Naive B cell (primary cell): ENCODE measurements at regions not wholly inside any gene's neighbourhood (a gene's known extent, or its start where the extent isn't known, plus 50 kb on each side); places are given as distances from the start of the nearest gene placed in this dataset.

Experiments
- ATAC-seq, 2 donors: fragments of 150-1000 bp; cut with Tn5 transposase; 2 replicates each; pipeline ENCODE4 v1.10.0; 2021; ENCODE audit warnings: low read depth in 2 of 2, mild to moderate bottlenecking in 2 of 2, moderate library complexity in 2 of 2
- DNase-seq: peaks from one replicate; pipeline ENCODE4 v3.0.0; 2022
- H3K27ac Mint-ChIP-seq, 6 donors: one replicate each; pipeline ENCODE4 v1.8.0; 2020 to 2022; ENCODE audit warnings: mild to moderate bottlenecking in 6 of 6, mixed read lengths in 6 of 6, moderate library complexity in 5 of 6, inconsistent platforms in 2 of 6
- H3K27me3 Mint-ChIP-seq, 3 donors: one replicate each; pipeline ENCODE4 v1.8.0; 2021 to 2022; ENCODE audit warnings: mixed read lengths in 3 of 3, mild to moderate bottlenecking in 1 of 3
- H3K36me3 Mint-ChIP-seq, 2 donors: one replicate each; pipeline ENCODE4 v1.8.0; 2020 to 2022; ENCODE audit warnings: mixed read lengths in 2 of 2, inconsistent platforms in 1 of 2, mild to moderate bottlenecking in 1 of 2
- H3K4me1 Mint-ChIP-seq, 3 donors: one replicate each; pipeline ENCODE4 v1.8.0; 2020 to 2022; ENCODE audit warnings: mixed read lengths in 3 of 3, inconsistent platforms in 1 of 3, mild to moderate bottlenecking in 1 of 3, moderate library complexity in 1 of 3
- H3K4me3 Mint-ChIP-seq, 8 donors: one replicate each; pipeline ENCODE4 v1.8.0; 2020 to 2022; ENCODE audit warnings: mild to moderate bottlenecking in 8 of 8, mixed read lengths in 8 of 8, moderate library complexity in 8 of 8, inconsistent platforms in 2 of 8
- H3K9me3 Mint-ChIP-seq, 7 donors: one replicate each; pipeline ENCODE4 v1.8.0; 2020 to 2022; ENCODE audit warnings: mixed read lengths in 7 of 7, mild to moderate bottlenecking in 5 of 7, inconsistent platforms in 2 of 7, moderate library complexity in 1 of 7

- no peak for ATAC-seq
- no peak overlapping the region for H3K4me3 Mint-ChIP-seq
- H3K4me1 Mint-ChIP-seq, result no peaks in the 10 kb centered on the region
- H3K36me3 Mint-ChIP-seq, result no peaks in the 10 kb centered on the region
- H3K9me3 Mint-ChIP-seq, result peaks cover 0 to 15% (median 3%) of the 10 kb centered on the region in 7 donors
- DNase-seq, result no peak
- no peak overlapping the region for H3K27ac Mint-ChIP-seq
- H3K27me3 Mint-ChIP-seq, result peaks cover 10 to 16% (median 15%) of the 10 kb centered on the region in 3 donors
Measured at GRCh38 chr1:224856973-224857372, 72.5 kb upstream of the DNAH14 start.

GRCh38 chr1:224859651-224860050 lies 69.8 kb upstream of the DNAH14 start:
- H3K36me3 Mint-ChIP-seq, result no peaks in the 10 kb centered on the region
- H3K9me3 Mint-ChIP-seq, result peaks cover 0 to 24% (median 7%) of the 10 kb centered on the region in 7 donors
- no peaks in the 10 kb centered on the region for H3K4me1 Mint-ChIP-seq
- DNase-seq (no peak), ATAC-seq (no peak)
- H3K27me3 Mint-ChIP-seq, result peaks cover 6 to 17% (median 8%) of the 10 kb centered on the region in 3 donors
- no peak overlapping the region for H3K4me3 Mint-ChIP-seq
- no peak overlapping the region for H3K27ac Mint-ChIP-seq

GRCh38 chr1:224860488-224861338 lies 68.8 kb upstream of the DNAH14 start:
- Mint-ChIP-seq H3K9me3 (peaks cover 2 to 33% (median 7%) of the 10 kb centered on the region in 7 donors), H3K4me1 (no peaks in the 10 kb centered on the region), H3K27ac (no peak overlapping the region), H3K27me3 (peaks cover 6 to 17% (median 8%) of the 10 kb centered on the region in 3 donors), H3K36me3 (no peaks in the 10 kb centered on the region), H3K4me3 (no peak overlapping the region)
- ATAC-seq, result no peak
- no peak for DNase-seq

DNA sequence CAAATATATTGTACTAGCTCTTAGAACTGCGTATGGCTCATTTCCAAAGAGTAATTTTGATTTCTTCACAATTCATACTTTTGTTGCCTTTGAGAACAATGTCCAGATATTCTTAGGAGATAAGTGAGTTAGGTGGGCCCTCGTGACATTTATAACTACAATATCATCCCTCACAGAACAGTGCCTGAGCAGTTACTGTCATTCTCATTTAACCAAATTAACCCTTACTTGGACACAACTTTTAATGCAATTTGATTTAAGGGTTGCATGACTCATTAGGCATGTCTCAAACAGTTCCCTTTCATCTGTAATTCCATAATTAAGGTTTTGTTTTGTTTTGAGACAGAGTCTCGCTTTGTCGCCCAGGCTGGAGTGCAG lies 68.1 kb upstream of the DNAH14 start:
- ATAC-seq (no peak), DNase-seq (no peak)
- no peaks in the 10 kb centered on the region for H3K4me1 Mint-ChIP-seq
- H3K9me3 Mint-ChIP-seq, result peaks cover 2 to 35% (median 6%) of the 10 kb centered on the region in 7 donors
- no peaks in the 10 kb centered on the region for H3K36me3 Mint-ChIP-seq
- peaks cover 6 to 17% (median 8%) of the 10 kb centered on the region in 3 donors for H3K27me3 Mint-ChIP-seq
- no peak overlapping the region for H3K4me3 Mint-ChIP-seq
- no peak overlapping the region for H3K27ac Mint-ChIP-seq

GRCh38 chr1:224863486-224863885 lies 66.0 kb upstream of the DNAH14 start:
- Mint-ChIP-seq H3K27me3 (peaks cover 0 to 11% (median 8%) of the 10 kb centered on the region in 3 donors), H3K27ac (no peak overlapping the region), H3K4me3 (no peak overlapping the region), H3K4me1 (no peaks in the 10 kb centered on the region), H3K36me3 (no peaks in the 10 kb centered on the region), H3K9me3 (peaks cover 3 to 29% (median 8%) of the 10 kb centered on the region in 7 donors)
- DNase-seq (no peak), ATAC-seq (no peak)

- ATAC-seq (no peak), DNase-seq (no peak)
- H3K36me3 Mint-ChIP-seq, result no peaks in the 10 kb centered on the region
- peaks cover 3 to 29% (median 8%) of the 10 kb centered on the region in 7 donors for H3K9me3 Mint-ChIP-seq
- H3K27me3 Mint-ChIP-seq, result peaks cover 0 to 11% (median 8%) of the 10 kb centered on the region in 3 donors
- no peaks in the 10 kb centered on the region for H3K4me1 Mint-ChIP-seq
- no peak overlapping the region for H3K27ac Mint-ChIP-seq
- no peak overlapping the region for H3K4me3 Mint-ChIP-seq
Measured at GRCh38 chr1:224864006-224864405, 65.5 kb upstream of the DNAH14 start.

GRCh38 chr1:224865510-224865909 lies 64.0 kb upstream of the DNAH14 start:
- H3K4me1 Mint-ChIP-seq, result no peaks in the 10 kb centered on the region
- no peak overlapping the region for H3K27ac Mint-ChIP-seq
- peaks cover 0 to 11% (median 8%) of the 10 kb centered on the region in 3 donors for H3K27me3 Mint-ChIP-seq
- H3K4me3 Mint-ChIP-seq, result no peak overlapping the region
- no peak for DNase-seq
- peaks cover 3 to 29% (median 8%) of the 10 kb centered on the region in 7 donors for H3K9me3 Mint-ChIP-seq
- no peak for ATAC-seq
- H3K36me3 Mint-ChIP-seq, result no peaks in the 10 kb centered on the region

GRCh38 chr1:224866940-224867339 lies 62.5 kb upstream of the DNAH14 start:
- Mint-ChIP-seq H3K9me3 (peaks cover 3 to 29% (median 8%) of the 10 kb centered on the region in 7 donors), H3K27me3 (peaks cover 0 to 11% (median 8%) of the 10 kb centered on the region in 3 donors), H3K4me3 (no peak overlapping the region), H3K27ac (no peak overlapping the region), H3K4me1 (no peaks in the 10 kb centered on the region), H3K36me3 (no peaks in the 10 kb centered on the region)
- ATAC-seq (no peak), DNase-seq (no peak)

DNA sequence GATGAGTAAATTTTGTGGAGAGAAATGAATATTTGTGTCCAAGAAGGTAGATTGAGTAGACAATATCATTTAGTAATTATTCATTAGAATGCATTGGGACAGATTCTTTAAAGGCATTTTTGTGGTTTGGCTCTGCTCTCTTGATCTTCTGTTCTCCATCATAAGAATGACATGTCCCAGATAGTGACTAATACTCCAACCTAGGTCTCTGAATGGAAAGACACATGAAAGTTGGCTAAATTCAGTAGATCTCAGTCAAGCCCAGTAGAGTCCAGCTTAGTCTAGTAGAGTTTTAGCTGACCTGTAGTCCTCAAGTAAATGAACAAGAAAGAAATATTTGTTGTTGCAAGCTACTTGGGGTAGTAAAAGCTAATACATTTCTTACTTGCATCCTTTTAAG lies 61.8 kb upstream of the DNAH14 start:
- Mint-ChIP-seq H3K4me3 (no peak overlapping the region), H3K9me3 (peaks cover 3 to 27% (median 8%) of the 10 kb centered on the region in 7 donors)
- ATAC-seq, result no peak

GRCh38 chr1:224872832-224873433 lies 56.5 kb upstream of the DNAH14 start:
- Mint-ChIP-seq H3K4me3 (no peak overlapping the region), H3K36me3 (no peaks in the 10 kb centered on the region), H3K27ac (no peak overlapping the region), H3K27me3 (peaks cover 0 to 12% (median 6%) of the 10 kb centered on the region in 3 donors), H3K9me3 (peaks cover 0 to 3% (median 0%) of the 10 kb centered on the region in 7 donors), H3K4me1 (no peaks in the 10 kb centered on the region)
- ATAC-seq, result no peak
- DNase-seq, result no peak

More for the DNA sequence above, 61.8 kb upstream of the DNAH14 start:
- Mint-ChIP-seq H3K4me1 (no peaks in the 10 kb centered on the region), H3K27me3 (peaks cover 0 to 9% (median 5%) of the 10 kb centered on the region in 3 donors), H3K36me3 (no peaks in the 10 kb centered on the region), H3K27ac (no peak overlapping the region)
- no peak for DNase-seq

- Mint-ChIP-seq H3K27me3 (peaks cover 5 to 12% (median 6%) of the 10 kb centered on the region in 3 donors), H3K4me3 (no peak overlapping the region), H3K27ac (no peak overlapping the region), H3K9me3 (peaks cover 0 to 2% (median 0%) of the 10 kb centered on the region in 7 donors), H3K36me3 (no peaks in the 10 kb centered on the region), H3K4me1 (no peaks in the 10 kb centered on the region)
- DNase-seq, result no peak
- ATAC-seq, result no peak
Measured at GRCh38 chr1:224873434-224874369, 55.8 kb upstream of the DNAH14 start.

DNA sequence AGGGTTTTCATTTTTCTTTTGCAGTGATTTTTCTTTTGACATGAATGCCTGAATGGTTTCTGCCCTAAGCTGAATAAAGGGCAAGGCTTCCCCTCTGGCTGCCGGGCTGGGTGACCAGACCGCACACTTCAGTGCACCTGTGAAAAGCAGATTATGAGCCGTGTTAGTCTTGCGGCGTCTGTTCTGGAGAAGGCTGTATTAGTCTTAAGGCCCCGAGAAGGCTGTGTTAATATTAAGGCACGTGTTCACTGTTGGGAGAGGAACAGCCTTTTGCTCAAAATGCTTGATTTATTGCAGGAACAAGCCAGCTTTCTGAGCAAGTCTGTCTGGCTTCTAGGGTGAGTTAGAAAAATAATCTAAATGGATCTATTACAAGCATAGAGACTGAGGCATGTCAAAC lies 54.7 kb upstream of the DNAH14 start:
- Mint-ChIP-seq H3K36me3 (no peaks in the 10 kb centered on the region), H3K27me3 (peaks cover 5 to 17% (median 6%) of the 10 kb centered on the region in 3 donors), H3K27ac (no peak overlapping the region), H3K9me3 (no peaks in the 10 kb centered on the region), H3K4me1 (no peaks in the 10 kb centered on the region), H3K4me3 (no peak overlapping the region)
- no peak for DNase-seq
- no peak for ATAC-seq

DNA sequence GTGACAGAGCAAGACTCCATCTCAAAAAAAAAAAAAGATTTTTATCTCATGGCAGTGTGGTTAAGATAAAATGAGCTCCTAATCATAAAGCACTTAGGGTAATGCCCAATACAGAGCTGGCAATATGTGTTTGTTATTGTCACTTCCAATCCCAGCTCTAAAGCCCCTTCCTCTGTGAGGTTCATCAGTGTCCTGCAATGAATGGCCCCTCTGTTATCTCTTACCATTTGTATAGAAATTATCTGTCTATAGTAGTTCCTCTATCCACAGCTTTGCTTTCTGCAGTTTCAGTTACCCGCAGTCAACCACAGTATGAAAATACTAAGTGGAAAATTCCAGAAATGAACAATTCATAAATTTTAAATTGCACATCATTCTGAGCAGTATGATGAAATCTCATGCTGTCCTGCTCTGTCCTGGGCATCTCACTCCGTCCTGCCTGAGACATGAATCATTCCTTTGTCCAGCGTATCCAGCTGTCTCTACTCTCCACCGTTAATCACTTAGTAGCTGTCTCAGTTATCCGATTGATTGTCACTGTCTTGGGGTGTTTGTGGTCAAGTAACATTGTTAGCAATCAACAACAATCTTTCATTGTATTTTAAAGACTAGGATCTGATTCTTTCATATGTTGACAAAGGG lies 50.2 kb upstream of the DNAH14 start:
- H3K4me1 Mint-ChIP-seq, result no peaks in the 10 kb centered on the region
- no peak overlapping the region for H3K4me3 Mint-ChIP-seq
- H3K36me3 Mint-ChIP-seq, result no peaks in the 10 kb centered on the region
- ATAC-seq (no peak), DNase-seq (no peak)
- peaks cover 10 to 22% (median 12%) of the 10 kb centered on the region in 3 donors for H3K27me3 Mint-ChIP-seq
- peak overlapping the region in 1 of 6 donors; percentile 23 for H3K27ac Mint-ChIP-seq
- no peaks in the 10 kb centered on the region for H3K9me3 Mint-ChIP-seq
